ENCODE measurements at regions not wholly inside any gene's neighbourhood (a gene's known extent, or its start where the extent isn't known, plus 50 kb on each side); places are given as distances from the start of the nearest gene placed in this dataset.

DNA sequence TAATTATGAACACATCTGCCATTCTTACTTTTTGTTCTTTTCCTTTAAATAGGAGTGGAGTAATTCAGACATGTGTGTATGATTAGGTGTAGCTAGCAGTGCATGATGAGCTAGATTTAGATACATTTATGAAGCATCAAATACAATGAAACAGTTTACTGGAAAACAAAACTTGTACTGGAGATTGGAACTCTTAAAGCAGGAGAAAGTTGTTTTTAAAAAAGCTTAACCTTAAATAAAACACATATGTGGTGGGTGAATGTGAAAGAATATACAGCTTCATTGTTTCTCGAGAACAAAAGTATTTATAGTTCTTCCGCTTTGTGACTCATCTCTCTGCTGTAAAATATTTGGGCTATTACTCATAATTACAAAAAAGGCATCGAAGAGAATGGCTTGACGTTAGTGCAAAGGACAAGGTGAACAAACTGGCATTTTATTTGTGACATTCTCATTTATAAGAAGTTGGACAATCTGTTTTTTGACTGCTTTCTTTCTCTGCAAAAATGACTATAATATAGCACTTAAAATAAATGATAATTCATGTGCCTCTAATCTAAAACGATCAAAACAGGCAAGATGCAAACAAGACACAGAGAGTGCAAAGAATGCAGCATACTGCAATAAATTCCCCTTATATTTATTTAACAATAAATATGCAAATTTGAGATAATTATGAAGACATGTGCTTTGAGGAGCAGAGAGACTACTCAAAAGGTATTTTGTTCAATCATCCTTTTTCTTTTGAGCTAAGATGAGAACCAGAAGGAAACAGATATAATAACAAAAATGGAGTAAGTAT, 478.8 kb downstream of the CETN3 start:
- DNase-seq, result no peak

DNA sequence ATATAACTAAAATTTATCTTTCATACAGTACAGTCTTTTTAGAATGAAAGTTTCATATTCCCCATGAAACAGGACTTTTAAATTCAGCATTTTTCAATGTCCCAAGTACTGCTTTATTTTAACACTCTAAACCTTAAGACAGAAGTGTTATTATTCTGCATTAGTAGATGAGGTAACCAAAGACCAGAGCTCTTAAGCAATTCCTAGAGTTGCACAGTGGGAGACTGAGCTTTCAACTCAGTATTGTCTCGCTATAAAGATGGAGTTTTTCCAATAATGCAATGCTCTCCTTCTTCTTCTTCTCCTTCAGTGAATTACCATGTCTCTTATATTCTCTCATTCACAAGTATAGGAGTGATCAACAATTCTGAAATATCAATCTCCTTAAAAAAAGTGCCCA, 479.7 kb downstream of the CETN3 start:
- DNase-seq, result no peak

DNA sequence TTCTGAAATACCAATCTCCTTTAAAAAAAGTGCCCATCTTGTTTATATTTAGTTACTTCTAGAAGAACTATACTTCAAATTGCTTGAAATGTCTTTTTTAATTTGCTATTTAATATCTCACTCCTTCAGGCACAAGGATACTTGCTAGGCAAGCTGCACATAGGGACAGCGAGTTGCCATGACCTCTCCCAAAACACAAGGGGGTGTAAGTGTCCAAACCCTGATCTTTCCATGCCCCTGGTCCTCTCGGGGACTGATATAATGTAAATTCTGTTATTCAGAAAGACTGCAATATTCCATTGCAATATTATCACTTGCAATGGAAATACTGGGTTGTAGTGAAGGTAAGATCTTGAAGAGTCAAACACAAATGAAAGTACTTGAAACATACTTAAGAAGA, 480.4 kb downstream of the CETN3 start:
- DNase-seq, result no peak

GRCh38 chr5:89922161-89922560, 487.4 kb downstream of the CETN3 start:
- DNase-seq, result no peak

GRCh38 chr5:89917112-89917511, 492.4 kb downstream of the CETN3 start:
- no peak for DNase-seq

GRCh38 chr5:89916131-89916530, 493.4 kb downstream of the CETN3 start:
- DNase-seq, result no peak

DNA sequence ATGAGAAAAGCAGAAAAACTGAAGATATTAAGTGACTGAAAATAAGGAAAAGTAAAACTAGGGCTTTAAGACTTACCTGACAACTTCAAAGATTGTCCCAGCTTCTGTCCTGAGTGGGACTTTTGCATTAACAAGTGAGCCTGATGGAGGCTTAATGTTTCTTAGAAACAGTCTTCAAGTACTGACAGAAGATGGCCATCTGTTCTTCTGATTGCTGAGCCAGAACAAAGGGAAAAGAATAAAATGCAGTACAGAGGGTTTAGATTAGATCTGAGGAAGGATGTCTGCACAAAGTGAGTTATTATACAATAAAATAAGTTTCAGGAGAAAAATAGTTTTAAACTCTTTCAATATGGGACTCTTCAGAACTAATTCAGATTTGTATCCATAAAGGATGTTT, 500.7 kb downstream of the CETN3 start:
- DNase-seq, result no peak

DNA sequence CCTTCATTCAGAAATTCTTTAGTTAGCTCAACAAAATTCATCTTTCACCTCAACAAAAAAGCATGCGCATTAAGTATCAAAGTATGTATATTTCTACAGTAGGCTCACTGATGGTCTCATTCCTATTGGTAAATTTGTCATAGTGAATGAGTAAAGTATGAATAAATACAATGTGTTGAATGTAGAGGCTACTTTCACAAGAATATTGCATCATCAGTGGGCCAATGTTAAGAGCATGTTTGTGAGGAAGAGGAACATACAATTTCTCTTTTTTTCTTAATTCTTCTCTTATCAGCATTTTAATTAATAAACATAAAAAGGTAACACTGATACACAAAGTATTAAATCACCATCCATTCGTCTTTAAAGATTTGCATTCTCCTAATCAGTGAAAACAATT, 505.1 kb downstream of the CETN3 start:
- DNase-seq, result no peak

DNA sequence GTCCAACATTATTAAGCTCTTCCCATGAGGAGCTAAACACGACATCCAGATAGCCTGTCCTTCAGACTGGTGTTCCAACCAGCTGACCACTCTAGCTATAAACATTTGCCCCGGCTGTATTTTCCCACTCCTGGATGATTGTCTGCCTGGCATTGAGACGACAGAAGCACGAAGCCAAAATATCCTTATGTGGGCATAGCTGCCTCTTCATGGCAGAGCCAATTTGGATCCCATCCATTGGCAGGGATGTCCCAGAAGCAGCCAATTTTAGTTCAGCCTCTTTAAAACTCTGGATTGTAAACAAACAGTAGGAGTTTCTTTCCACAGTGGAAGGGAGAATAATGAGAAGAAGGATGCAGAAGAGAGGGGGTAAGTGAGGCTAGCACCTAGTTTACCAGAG, 507.6 kb downstream of the CETN3 start:
- no peak for DNase-seq

DNA sequence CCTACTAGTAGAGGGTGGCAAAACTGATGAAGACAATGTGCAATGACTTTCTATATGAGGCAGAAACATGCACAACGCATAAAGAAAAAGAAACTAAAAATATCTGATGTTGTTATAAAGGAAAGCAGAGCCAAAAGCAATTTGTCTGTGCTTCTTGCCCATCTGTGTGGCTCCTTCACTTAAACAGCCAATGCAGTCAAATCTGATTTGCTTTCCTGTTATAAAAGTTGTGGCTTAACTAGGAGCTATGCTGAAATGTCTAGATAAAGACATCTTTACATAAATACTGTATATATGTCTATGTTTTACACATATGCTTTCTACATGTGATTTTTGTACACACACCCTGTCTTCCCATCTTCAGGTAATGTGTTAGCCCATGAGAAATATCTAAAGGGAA, 508.2 kb downstream of the CETN3 start:
- no peak for DNase-seq

- no peak for DNase-seq
Measured at GRCh38 chr5:89900346-89900745, 509.2 kb downstream of the CETN3 start.

GRCh38 chr5:89899559-89899958, 510.0 kb downstream of the CETN3 start:
- DNase-seq, result no peak

GRCh38 chr5:89893546-89893945, 516.0 kb downstream of the CETN3 start:
- no peak for DNase-seq

- DNase-seq, result no peak
Measured at GRCh38 chr5:89885670-89886069, 523.9 kb downstream of the CETN3 start.

- DNase-seq, result no peak
Measured at GRCh38 chr5:89883967-89884366, 525.6 kb downstream of the CETN3 start.

DNA sequence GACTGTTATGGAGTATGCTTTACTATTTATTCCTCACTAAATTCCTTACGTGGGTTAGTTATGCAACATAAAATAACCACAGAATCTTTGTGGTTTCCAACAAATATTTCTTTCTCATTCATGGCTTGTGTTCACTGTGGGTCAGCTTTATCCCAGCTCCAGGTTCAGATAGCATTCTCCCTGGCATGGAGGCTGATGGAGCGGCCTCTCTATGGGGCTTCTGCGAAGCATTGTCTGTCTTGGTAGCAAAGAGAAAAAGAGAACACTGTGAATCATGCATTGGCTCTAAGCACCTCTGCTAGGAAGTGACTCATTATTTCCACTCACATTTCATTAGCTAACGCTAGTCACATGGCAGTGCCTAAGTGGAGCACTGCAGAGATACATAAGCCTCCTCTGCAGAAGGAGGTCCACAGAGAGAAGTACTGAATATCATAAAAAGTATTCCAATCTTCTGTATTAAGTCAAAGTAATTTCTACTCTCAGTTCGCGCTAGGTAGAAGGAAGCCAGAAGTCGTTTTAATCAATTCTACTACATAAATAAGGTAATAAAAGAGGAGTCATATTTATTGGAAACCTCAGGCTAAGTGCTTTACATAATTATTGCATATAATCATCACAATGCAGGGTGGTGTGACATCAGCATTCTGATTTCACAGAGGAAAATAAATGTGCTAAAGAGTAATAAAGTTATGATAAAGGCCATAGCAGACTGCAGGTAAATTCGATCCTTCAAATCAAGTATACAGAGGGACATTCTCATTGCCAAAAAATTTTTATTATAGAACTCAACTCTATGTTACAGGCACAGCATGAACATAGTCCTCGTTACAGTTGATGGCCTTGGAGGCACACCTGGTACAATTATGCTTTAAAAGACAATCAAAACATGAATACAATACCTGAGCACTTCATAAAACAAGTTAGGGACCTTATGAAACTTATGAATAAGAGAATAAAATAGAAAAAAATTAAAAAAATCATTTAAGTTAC, 531.1 kb downstream of the CETN3 start:
- no peak for DNase-seq

GRCh38 chr5:89871906-89872305, 537.6 kb downstream of the CETN3 start:
- no peak for DNase-seq

GRCh38 chr5:89869346-89869745, 540.2 kb downstream of the CETN3 start:
- no peak for DNase-seq

GRCh38 chr5:89866410-89866809, 543.1 kb downstream of the CETN3 start:
- no peak for DNase-seq

GRCh38 chr5:89864941-89865340, 544.6 kb downstream of the CETN3 start:
- DNase-seq, result no peak

DNA sequence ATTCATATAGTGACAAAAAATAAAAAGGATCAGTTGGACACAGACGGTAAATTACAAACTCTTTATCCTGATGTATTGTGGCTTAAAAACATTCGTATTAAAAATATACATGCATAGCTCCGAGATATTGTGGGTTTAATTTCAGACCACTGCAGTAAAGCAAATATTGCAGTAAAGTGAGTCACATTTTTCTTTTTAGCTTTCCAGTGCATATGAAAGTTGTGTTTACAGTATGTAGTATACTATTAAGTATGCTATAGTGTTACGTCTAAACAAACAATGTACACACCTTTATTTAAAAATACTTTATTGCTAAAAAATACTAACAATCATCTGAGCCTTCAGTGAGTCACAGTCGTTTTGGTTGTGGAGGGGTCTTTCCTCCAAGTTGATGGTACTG, 551.8 kb downstream of the CETN3 start:
- no peak for DNase-seq

DNA sequence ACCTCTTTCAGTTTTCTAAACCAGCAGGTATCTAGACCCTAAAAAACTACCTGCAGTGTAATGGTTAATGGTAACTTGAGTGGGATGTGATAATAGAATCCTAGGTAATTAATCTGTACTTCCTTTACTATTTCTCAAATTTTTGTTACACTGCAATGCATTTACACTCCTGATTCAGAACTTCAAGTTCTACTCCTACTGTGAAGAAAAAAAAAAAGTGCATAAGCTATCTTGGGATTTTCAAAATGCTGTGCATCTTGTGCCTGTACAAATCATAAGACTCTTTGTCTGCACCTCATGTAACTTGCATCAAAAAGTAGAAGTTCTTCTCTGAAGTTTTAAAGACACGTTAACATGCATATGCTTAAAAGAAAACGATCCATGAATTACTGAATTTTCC, 554.1 kb downstream of the CETN3 start:
- no peak for DNase-seq

DNA sequence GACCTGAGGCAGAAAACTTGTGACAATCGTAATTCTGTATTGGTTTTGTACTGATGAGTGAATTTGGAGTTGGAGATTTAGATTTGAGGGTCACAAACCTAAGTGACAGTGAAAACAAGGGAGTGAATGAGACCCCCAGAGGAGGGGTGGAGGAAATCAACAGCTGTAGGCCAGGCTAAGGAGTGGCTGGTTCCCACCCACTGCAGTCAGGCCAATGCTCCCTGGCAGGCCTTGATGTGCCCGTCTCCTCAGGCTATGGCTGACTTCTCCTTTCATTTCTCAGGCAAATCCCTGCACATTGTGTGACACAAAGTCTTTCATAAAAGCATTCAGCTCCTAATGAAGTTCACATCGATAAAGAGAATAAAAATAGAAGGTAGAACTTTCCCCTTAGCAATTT, 557.6 kb downstream of the CETN3 start:
- DNase-seq, result no peak

Measured in right lung (tissue), 2 donors.